ENCODE measurements at regions not wholly inside any gene's neighbourhood (a gene's known extent, or its start where the extent isn't known, plus 50 kb on each side); places are given as distances from the start of the nearest gene placed in this dataset.

GRCh38 chr2:107202962-107203591, 317.1 kb upstream of the ST6GAL2 start:
- no peak for TF ChIP-seq CTCF (conservative IDR thresholded peaks at IDR 0.05; ENCODE audit: low read depth in 2 of 2)
- TF ChIP-seq EZH2phosphoT487 (IDR thresholded peaks at IDR 0.05; ENCODE audit: unreplicated experiment) = no peak
- TF ChIP-seq JUNB (IDR thresholded peaks at IDR 0.05; ENCODE audit: unreplicated experiment) = no peak
- TF ChIP-seq POLR2AphosphoS5 (IDR thresholded peaks at IDR 0.05; ENCODE audit: low read depth) = no peak
- no peak for TF ChIP-seq EZH2 (IDR thresholded peaks at IDR 0.05; ENCODE audit: low read depth, unreplicated experiment)
